Parathyroid adenoma (tissue), 2 donors: ENCODE measurements at regions not wholly inside any gene's neighbourhood (a gene's known extent, or its start where the extent isn't known, plus 50 kb on each side); places are given as distances from the start of the nearest gene placed in this dataset.

Experiments
- H2AFZ ChIP-seq: fragments of 300-600 bp; sonication (generic); one replicate; pipeline ENCODE4 v1.7.0; 2017; ENCODE audit warnings: antibody characterized with exemption, mild to moderate bottlenecking
- H3K27ac ChIP-seq: fragments of 300-600 bp; sonication (generic); one replicate; pipeline ENCODE4 v1.7.0; 2017
- H3K27me3 ChIP-seq: fragments of 300-600 bp; sonication (generic); one replicate; pipeline ENCODE4 v1.7.0; 2017; ENCODE audit warnings: low read length; ENCODE audit not compliant: control insufficient read depth, insufficient read depth
- H3K36me3 ChIP-seq: fragments of 300-600 bp; sonication (generic); one replicate; pipeline ENCODE4 v1.7.0; 2017; ENCODE audit warnings: low read length; ENCODE audit not compliant: control insufficient read depth, insufficient read depth
- H3K4me1 ChIP-seq: fragments of 300-600 bp; sonication (generic); one replicate; pipeline ENCODE4 v1.7.0; 2017; ENCODE audit warnings: control low read depth
- H3K4me2 ChIP-seq: fragments of 300-600 bp; sonication (generic); one replicate; pipeline ENCODE4 v1.7.0; 2017; ENCODE audit warnings: low read length
- H3K4me3 ChIP-seq: fragments of 300-600 bp; sonication (generic); one replicate; pipeline ENCODE4 v1.7.0; 2017; ENCODE audit warnings: low read depth, low read length
- H3K79me2 ChIP-seq: fragments of 300-600 bp; sonication (generic); one replicate; pipeline ENCODE4 v1.7.0; 2017; ENCODE audit warnings: control low read depth
- H3K9ac ChIP-seq: fragments of 300-600 bp; sonication (generic); one replicate; pipeline ENCODE4 v1.7.0; 2017; ENCODE audit warnings: mild to moderate bottlenecking
- H3K9me3 ChIP-seq: fragments of 300-600 bp; sonication (generic); one replicate; pipeline ENCODE4 v1.7.0; 2017; ENCODE audit warnings: low read length; ENCODE audit not compliant: control insufficient read depth
- TF ChIP-seq, protein P1 (sequence below): fragments of 300-600 bp; sonication (generic); IDR thresholded peaks from one replicate; pipeline ENCODE4 v1.7.0; 2017; ENCODE audit warnings: antibody characterized with exemption, mild to moderate bottlenecking
- donor health status: primary hyperparathyroidism.

DNA sequence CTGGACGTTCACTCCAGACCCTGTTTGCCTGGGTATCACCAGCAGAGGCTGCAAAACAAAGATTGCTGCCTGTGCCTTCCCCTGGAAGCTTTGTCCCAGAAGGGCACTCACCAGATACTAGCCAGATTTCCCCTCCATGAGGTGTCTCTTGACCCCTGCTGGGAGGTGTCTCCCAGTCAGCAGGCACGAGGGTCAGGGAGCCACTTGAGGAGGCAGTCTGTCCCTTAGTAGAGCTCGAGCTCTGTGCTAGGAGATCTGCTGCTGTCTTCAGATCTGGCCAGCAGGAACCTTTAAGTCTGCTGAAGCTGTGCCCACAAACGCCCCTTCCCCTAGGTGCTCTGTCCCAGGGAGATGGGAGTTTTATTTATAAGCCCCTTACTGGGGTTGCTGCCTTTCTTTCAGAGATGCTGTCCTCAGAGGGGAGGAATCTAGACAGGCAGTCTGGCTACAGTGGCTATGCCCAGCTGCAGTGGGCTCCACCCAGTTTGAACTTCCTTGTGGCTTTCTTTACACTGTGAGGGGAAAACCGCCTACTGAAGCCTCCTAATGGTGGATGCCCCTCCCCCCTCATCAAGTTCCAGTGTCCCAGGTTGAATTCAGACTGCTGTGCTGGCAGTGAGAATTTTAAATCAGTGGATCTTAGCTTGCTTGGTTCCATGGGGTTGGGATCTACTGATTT is 253.9 kb downstream of the SPATA31D1 start:
- H3K79me2 ChIP-seq: no peaks in the 10 kb centered on the region
- H3K4me2 ChIP-seq: no peak overlapping the region
- H2AFZ ChIP-seq: no peak overlapping the region
- H3K36me3 ChIP-seq: no peaks in the 10 kb centered on the region
- H3K27ac ChIP-seq: no peak overlapping the region
- H3K4me3 ChIP-seq: no peak overlapping the region
- no peak overlapping the region for H3K9ac ChIP-seq
- no peaks in the 10 kb centered on the region for H3K4me1 ChIP-seq
- H3K27me3 ChIP-seq: no peaks in the 10 kb centered on the region
- TF ChIP-seq, protein P1, sequence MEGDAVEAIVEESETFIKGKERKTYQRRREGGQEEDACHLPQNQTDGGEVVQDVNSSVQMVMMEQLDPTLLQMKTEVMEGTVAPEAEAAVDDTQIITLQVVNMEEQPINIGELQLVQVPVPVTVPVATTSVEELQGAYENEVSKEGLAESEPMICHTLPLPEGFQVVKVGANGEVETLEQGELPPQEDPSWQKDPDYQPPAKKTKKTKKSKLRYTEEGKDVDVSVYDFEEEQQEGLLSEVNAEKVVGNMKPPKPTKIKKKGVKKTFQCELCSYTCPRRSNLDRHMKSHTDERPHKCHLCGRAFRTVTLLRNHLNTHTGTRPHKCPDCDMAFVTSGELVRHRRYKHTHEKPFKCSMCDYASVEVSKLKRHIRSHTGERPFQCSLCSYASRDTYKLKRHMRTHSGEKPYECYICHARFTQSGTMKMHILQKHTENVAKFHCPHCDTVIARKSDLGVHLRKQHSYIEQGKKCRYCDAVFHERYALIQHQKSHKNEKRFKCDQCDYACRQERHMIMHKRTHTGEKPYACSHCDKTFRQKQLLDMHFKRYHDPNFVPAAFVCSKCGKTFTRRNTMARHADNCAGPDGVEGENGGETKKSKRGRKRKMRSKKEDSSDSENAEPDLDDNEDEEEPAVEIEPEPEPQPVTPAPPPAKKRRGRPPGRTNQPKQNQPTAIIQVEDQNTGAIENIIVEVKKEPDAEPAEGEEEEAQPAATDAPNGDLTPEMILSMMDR: no peak
- no peaks in the 10 kb centered on the region for H3K9me3 ChIP-seq

DNA sequence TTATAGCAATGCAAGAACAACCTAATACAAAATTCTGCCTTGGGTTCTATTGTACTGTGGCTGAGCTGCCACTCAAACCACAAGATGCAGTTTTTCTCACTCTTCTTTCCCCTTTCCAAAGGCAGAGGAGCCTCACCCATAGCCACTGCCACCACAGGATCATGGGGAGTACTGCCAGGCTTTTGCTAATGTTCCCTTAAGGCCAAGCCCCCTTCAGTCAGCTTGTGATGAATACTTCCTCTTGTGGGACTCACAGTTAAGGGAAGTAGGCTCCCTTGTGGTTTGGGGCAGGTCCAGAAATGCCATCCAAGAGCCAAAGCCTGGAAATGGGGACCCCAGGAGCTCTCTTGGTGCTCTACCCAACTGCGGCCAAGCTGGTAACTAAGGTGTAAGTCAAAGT is 258.7 kb downstream of the SPATA31D1 start:
- H3K36me3 ChIP-seq: no peaks in the 10 kb centered on the region
- no peaks in the 10 kb centered on the region for H3K79me2 ChIP-seq
- H3K4me1 ChIP-seq: no peaks in the 10 kb centered on the region
- no peaks in the 10 kb centered on the region for H3K9me3 ChIP-seq
- H2AFZ ChIP-seq: no peak overlapping the region
- H3K27me3 ChIP-seq: no peaks in the 10 kb centered on the region
- H3K4me3 ChIP-seq: no peak overlapping the region
- no peak overlapping the region for H3K4me2 ChIP-seq
- no peak overlapping the region for H3K27ac ChIP-seq
- TF ChIP-seq, protein P1: no peak
- no peak overlapping the region for H3K9ac ChIP-seq

DNA sequence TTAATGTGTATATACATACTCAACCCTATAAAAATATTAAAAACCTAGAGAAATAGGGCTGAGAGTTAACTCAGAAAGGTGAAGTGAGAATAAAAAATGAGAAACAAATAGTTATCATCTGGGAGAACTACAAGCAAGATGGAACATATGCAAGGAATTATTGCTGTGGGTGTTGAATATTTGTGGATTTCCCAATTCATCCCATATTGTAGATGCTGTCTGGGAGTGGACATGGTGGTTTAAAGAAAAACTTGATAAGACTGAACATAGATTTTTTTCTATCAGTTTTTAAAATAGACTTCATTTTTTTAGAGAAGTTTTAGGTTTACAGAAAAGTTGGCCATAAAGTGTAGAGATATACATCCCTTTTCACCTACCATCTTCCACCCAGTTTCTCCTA is 263.5 kb downstream of the SPATA31D1 start:
- no peak overlapping the region for H2AFZ ChIP-seq
- H3K4me2 ChIP-seq: no peak overlapping the region
- H3K36me3 ChIP-seq: no peaks in the 10 kb centered on the region
- H3K4me3 ChIP-seq: no peak overlapping the region
- TF ChIP-seq, protein P1: no peak
- H3K79me2 ChIP-seq: no peaks in the 10 kb centered on the region
- H3K27ac ChIP-seq: no peak overlapping the region
- H3K9me3 ChIP-seq: no peaks in the 10 kb centered on the region
- H3K9ac ChIP-seq: no peak overlapping the region
- no peaks in the 10 kb centered on the region for H3K27me3 ChIP-seq
- no peaks in the 10 kb centered on the region for H3K4me1 ChIP-seq

DNA sequence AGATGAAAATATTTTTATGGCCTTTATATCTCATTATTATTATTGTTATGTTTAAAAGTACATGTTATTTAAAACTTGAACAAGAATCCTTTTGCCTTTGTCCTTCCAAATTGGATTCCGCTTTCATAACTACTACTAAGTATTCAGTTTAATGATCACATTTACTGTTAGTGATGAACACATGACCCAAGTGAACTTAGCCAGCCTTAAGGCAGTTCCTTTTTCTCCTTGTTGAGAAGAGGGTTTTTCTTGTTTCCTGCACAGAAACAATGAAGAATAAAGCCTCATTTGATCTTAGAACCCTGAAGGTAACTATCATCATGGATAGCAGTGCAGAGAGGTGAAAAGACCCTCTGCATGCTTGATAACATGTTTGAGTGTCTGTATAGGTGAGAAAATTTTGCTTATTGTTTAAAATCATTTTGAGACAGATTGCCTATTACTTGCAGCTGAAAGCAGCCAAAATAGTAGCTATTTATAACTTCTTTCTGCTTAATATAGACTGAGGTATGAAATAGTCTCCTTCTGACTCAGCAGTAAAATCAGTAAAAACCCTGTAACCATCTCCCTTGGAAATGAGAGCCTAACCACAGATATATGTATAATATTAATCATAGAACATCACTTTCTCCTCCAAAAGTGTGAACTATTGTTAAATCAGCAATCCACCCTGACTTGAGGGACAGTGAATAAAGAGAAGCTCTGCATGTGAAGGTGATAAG is 266.2 kb downstream of the SPATA31D1 start:
- H3K4me3 ChIP-seq: no peak overlapping the region

More for the DNA sequence above, 266.2 kb downstream of the SPATA31D1 start:
- no peaks in the 10 kb centered on the region for H3K4me1 ChIP-seq
- no peak overlapping the region for H3K27ac ChIP-seq
- H3K36me3 ChIP-seq: no peaks in the 10 kb centered on the region
- H3K27me3 ChIP-seq: no peaks in the 10 kb centered on the region
- H3K79me2 ChIP-seq: no peaks in the 10 kb centered on the region
- no peak overlapping the region for H3K4me2 ChIP-seq
- H2AFZ ChIP-seq: no peak overlapping the region
- no peak overlapping the region for H3K9ac ChIP-seq
- H3K9me3 ChIP-seq: no peaks in the 10 kb centered on the region
- TF ChIP-seq, protein P1: no peak
